Mesodermal cell (in vitro differentiated cells): ENCODE measurements at regions not wholly inside any gene's neighbourhood (a gene's known extent, or its start where the extent isn't known, plus 50 kb on each side); places are given as distances from the start of the nearest gene placed in this dataset.

Source experiments
- H3K27ac ChIP-seq: 2 replicates; pipeline ENCODE4 v1.7.0; 2013; ENCODE audit warnings: mild to moderate bottlenecking, low read depth, low read length, moderate library complexity; ENCODE audit not compliant: severe bottlenecking
- H3K36me3 ChIP-seq: 2 replicates; pipeline ENCODE4 v1.7.1; 2013; ENCODE audit warnings: mild to moderate bottlenecking, low read length, moderate library complexity; ENCODE audit not compliant: control insufficient read depth, insufficient read depth
- H3K4me1 ChIP-seq: one replicate; pipeline ENCODE4 v1.7.1; 2013; ENCODE audit warnings: mild to moderate bottlenecking, low read length; ENCODE audit not compliant: insufficient read depth, control insufficient read depth, poor library complexity, severe bottlenecking
- H3K4me3 ChIP-seq: 2 replicates; pipeline ENCODE4 v1.7.0; 2013; ENCODE audit warnings: low read length, control low read depth, mild to moderate bottlenecking; ENCODE audit not compliant: insufficient read depth, poor library complexity, severe bottlenecking; ENCODE audit errors: extremely low read depth
- H3K9me3 ChIP-seq: 2 replicates; pipeline ENCODE4 v1.7.1; 2013; ENCODE audit warnings: mild to moderate bottlenecking, low read length, moderate library complexity; ENCODE audit not compliant: control insufficient read depth
- WGBS, 2 experiments: methylation state at CpG; one replicate each; pipeline ENCODE4 v1.1.5; 2013; ENCODE audit warnings: missing lambda C conversion rate in 2 of 2; ENCODE audit not compliant: insufficient coverage in 2 of 2; 5-methylcytosine and 5-hydroxymethylcytosine counted together

DNA sequence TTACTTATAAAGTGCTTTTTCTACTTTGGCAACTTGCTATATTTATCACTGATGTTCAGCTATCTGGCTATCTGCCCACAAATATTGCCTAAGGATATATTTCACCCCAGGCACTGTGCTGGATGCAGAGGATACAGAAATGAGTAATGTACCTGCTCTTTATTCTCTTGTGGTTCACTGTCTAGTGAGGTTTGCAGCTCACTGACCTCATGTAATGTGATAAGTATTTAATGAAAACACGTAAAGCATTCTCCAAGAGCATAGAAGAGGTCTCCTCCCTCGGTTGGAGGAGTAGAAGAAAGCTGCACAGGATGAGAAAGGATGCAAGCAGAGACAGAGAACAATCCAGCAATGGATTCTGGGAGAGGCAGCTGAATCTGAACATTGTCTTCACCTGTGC lies 610.7 kb downstream of the CBLN4 start:
- H3K27ac ChIP-seq = no peak overlapping the region
- no peaks in the 10 kb centered on the region for H3K4me1 ChIP-seq
- no peak overlapping the region for H3K4me3 ChIP-seq
- no peaks in the 10 kb centered on the region for H3K36me3 ChIP-seq
- WGBS, 2 experiments = 61 to 85% methylated on average over 2 of the region's 2 CpGs
- no peaks in the 10 kb centered on the region for H3K9me3 ChIP-seq

DNA sequence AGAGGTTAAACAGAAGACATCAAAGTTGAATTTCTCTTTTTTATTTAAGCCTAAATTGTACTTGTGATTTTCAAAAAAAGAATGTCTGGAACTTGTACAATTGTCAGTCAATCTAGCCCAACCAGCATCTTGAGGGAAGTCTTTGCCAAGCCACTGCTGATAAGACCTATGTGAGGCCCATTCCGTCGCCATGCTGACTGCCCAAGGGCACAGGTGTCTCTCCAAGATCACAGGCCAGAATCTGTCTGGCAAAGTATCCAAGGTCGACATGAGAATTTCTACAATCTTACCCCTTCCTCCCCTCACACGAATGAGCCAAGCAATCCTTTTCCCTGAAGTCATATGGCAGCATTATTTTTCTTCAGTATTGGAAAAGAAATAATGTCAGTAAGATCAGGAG lies 614.5 kb downstream of the CBLN4 start:
- Histone ChIP-seq H3K9me3 (no peaks in the 10 kb centered on the region), H3K4me1 (no peaks in the 10 kb centered on the region), H3K36me3 (no peaks in the 10 kb centered on the region), H3K27ac (no peak overlapping the region), H3K4me3 (no peak overlapping the region)
- 63 to 66% methylated on average over 1 to 2 of the region's 4 CpGs for WGBS, 2 experiments

DNA sequence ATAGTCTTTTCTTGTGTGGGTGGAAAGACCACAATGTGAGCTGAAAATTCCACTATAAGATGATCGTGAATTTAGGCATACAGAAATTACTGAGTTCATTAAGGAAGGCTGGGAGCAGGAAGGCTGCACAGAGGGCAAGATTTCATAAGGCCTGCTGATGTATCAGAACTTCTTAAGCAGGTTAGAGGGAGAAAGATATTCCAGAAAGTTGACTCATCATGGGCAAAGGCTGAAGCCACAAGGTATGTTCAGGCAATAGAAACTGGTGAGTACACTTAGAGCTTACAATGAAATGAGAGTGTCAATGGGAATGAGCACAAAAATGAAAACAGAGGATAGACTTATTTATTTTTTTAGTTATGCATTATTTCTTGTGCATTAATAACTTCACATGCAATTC lies 618.6 kb downstream of the CBLN4 start:
- H3K36me3 ChIP-seq = no peaks in the 10 kb centered on the region
- H3K27ac ChIP-seq = no peak overlapping the region
- no peaks in the 10 kb centered on the region for H3K9me3 ChIP-seq
- WGBS, 2 experiments = 71 to 83% methylated on average over 1 of the region's 1 CpG
- no peak overlapping the region for H3K4me3 ChIP-seq
- H3K4me1 ChIP-seq = no peaks in the 10 kb centered on the region

DNA sequence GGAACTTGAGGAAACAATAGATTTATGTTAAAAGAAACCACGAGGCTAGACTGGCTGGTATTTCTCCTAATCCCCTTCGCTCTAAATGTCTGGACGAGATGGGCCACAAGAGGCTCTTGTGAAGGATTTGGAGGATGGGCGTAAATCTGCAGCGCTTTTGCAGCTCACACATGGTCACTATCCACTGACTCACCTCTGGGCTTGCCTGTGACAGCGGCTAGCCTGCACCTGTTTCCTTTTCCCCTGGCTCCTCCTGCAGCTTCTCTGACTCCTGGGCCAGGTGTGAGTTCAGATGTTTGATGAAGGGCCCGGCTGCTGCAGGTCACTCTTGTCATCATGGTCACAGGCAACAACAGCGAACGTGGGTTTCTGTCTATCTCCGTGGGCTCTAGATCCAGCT lies 629.4 kb downstream of the CBLN4 start:
- Histone ChIP-seq H3K4me1 (no peaks in the 10 kb centered on the region), H3K36me3 (no peaks in the 10 kb centered on the region), H3K4me3 (no peak overlapping the region), H3K9me3 (no peaks in the 10 kb centered on the region), H3K27ac (no peak overlapping the region)
- WGBS, 2 experiments = 76% methylated on average over 6 to 10 of the region's 10 CpGs

DNA sequence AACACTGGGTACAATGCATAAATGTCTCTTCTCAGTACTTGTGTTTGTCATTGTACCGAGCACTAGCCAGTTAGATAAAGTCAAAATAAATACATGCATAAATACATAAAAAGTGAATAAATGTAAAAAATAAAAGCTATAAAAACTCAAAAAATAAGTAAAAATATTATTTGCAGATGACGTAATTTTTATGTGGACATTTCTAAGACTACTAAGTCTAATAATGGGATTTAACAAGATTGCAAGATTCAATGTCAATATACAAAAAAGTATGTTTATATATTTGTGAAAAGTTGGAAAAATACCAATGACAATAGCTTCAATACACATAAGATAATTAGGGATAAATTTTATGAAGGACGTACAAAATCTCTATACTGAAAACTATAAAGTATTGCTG lies 639.6 kb downstream of the CBLN4 start:
- Histone ChIP-seq H3K4me3 (no peak overlapping the region), H3K9me3 (no peaks in the 10 kb centered on the region), H3K36me3 (no peaks in the 10 kb centered on the region), H3K27ac (no peak overlapping the region), H3K4me1 (no peaks in the 10 kb centered on the region)
- no CpG with 5 or more reads among the region's 3 CpGs for WGBS, 2 experiments

DNA sequence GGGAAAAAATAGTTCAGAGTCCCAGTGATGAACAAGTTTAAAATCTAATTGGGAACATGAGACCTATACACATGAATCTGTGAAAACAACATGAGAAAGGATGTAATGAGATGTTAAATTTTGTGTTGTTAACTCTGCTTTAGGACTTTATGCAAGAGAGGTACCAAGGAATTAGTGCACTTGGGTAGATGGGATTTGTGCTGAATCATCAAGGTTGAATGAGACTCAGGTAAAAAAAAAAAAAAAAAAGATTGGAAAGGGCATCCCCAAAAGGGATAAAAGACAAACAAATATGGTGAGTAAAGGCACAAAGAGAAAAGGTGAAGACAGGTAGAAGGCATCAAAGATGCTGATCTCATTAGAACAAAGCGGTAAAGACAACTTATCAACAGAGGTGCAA lies 644.4 kb downstream of the CBLN4 start:
- Histone ChIP-seq H3K4me1 (no peaks in the 10 kb centered on the region), H3K36me3 (no peaks in the 10 kb centered on the region), H3K9me3 (no peaks in the 10 kb centered on the region), H3K4me3 (no peak overlapping the region), H3K27ac (no peak overlapping the region)
- 82 to 88% methylated on average over 1 of the region's 1 CpG for WGBS, 2 experiments

DNA sequence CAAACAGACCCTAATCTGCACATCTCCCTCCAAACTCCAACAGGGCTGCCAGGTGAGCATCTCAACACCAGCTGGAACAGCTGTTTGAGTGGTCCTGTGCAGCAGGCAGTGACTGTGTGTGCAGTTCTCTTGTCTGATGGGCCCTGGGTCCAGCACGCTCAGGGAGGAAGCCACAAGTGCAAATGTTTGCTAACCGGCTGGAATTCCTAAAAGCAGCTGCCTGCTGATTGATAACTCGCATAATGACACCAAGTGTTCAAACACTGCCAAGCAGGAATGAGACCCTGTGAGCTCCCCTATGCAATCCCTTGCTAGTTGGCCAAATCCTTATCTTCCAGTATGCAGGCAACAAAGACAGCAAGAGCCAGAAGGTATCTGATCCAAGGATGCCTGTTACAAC lies 650.6 kb downstream of the CBLN4 start:
- no peak overlapping the region for H3K4me3 ChIP-seq
- 57 to 79% methylated on average over 3 of the region's 3 CpGs for WGBS, 2 experiments
- H3K36me3 ChIP-seq = no peaks in the 10 kb centered on the region
- H3K4me1 ChIP-seq = no peaks in the 10 kb centered on the region
- no peaks in the 10 kb centered on the region for H3K9me3 ChIP-seq
- no peak overlapping the region for H3K27ac ChIP-seq

DNA sequence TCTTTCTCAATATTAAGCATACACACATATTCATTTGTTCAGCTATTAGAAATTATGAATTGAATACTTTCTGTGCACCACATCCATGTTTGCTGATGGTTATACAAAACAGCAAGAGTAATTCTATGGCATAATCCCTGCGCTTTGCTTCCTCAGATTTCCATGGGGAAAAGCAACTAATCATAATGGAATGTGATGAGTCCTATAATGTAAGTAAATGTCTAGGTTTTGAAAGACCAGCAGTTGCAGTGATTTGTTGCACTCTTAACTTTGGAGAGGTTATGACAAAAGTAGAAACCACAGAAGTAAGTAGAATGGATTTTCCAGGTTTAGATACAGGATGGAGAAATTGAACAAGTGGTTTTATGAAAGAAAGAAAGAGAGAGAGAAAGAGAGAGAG lies 652.1 kb downstream of the CBLN4 start:
- Histone ChIP-seq H3K4me1 (no peaks in the 10 kb centered on the region), H3K36me3 (no peaks in the 10 kb centered on the region), H3K9me3 (no peaks in the 10 kb centered on the region), H3K27ac (no peak overlapping the region), H3K4me3 (no peak overlapping the region)
- WGBS, 2 experiments = 78 to 100% methylated on average over 1 of the region's 1 CpG

DNA sequence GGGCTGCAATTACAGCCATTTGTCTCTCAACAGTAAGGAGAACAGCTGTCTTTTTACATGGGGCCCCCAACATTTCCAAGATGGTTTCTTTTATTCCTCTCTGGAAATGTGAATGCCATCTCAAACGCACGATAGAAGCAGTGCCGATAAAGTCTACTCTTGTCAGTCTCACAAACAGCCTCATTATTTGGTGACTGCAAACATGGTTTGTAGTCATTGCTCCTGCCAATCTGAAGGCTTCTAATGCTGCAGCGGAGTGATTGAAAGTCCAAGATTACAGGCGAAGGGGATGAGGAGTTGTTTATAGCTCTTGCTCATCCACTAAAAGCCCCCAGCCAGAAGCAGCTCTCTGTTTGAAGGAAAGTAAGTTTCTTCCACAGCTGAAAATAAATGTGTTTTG lies 657.1 kb downstream of the CBLN4 start:
- WGBS, 2 experiments = 89 to 90% methylated on average over 5 of the region's 5 CpGs
- H3K27ac ChIP-seq = no peak overlapping the region
- H3K4me3 ChIP-seq = no peak overlapping the region
- no peaks in the 10 kb centered on the region for H3K9me3 ChIP-seq
- H3K36me3 ChIP-seq = no peaks in the 10 kb centered on the region
- H3K4me1 ChIP-seq = no peaks in the 10 kb centered on the region

DNA sequence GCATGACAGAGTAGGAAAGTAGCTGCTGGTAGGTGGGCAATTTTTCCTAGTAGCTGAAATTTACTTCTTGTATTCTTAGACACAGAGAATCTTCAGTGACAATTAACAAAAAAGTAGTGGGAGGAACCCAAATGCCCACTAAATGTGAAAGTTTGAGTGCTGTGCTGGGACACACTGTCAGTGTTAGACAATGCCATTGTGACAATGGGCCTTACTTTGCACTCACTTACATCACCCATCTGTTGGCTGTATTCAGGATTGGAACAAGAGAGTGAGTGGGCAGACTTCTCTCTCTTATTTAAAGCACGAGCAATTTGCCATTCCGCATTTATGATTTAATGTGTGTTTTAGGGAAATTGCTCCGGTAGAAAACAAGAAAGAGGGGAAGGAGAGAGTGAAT lies 662.5 kb downstream of the CBLN4 start:
- Histone ChIP-seq H3K9me3 (no peaks in the 10 kb centered on the region), H3K4me3 (no peak overlapping the region), H3K4me1 (no peaks in the 10 kb centered on the region), H3K36me3 (no peaks in the 10 kb centered on the region), H3K27ac (no peak overlapping the region)
- WGBS, 2 experiments = 93% methylated on average over 3 of the region's 3 CpGs; no CpG with 5 or more reads in 1 of the 2 experiments

DNA sequence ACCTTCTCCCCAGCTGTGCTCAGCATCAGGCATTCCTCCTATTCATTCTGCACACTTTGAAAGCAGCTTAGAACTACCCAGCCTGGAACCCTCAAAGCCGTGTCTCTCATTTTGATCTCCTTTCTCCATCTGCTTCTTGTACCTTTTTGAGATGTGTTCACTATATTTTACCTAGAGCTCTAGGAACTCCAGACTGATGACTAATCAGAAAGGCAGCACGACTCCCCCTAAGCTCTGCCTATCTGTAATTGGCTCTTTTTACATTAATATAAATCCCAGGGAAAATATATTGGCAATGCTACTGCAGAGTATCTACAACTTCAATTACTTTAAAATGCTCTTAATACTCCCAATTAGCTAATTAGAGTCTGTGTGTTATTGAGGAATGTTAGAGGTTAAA lies 671.5 kb downstream of the CBLN4 start:
- H3K4me1 ChIP-seq = no peaks in the 10 kb centered on the region
- H3K27ac ChIP-seq = no peak overlapping the region
- H3K4me3 ChIP-seq = no peak overlapping the region
- no peaks in the 10 kb centered on the region for H3K9me3 ChIP-seq
- 83 to 86% methylated on average over 1 of the region's 2 CpGs for WGBS, 2 experiments
- H3K36me3 ChIP-seq = no peaks in the 10 kb centered on the region

DNA sequence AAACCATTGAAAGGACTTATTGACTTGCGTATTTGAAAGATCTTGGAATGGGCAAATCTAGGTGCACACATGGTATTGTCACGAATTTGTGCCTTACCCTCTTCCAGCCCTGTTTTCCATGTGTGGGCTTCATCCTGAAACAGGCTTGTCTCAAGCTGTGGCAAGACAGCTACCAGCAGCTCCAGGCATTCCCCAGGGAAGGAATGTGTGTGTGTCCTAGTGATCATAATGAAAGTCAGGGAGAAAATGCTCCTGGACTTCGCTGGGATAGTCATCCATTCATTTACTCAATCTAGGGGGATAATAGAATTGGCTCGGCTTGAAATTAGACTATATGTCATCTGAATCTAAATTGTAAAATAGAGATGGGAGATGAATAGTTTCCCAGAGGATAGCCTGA lies 676.2 kb downstream of the CBLN4 start:
- Histone ChIP-seq H3K27ac (no peak overlapping the region), H3K4me3 (no peak overlapping the region), H3K4me1 (no peaks in the 10 kb centered on the region), H3K9me3 (peaks cover 3% of the 10 kb centered on the region), H3K36me3 (no peaks in the 10 kb centered on the region)
- WGBS, 2 experiments = 80 to 83% methylated on average over 2 to 3 of the region's 4 CpGs
